Tibial nerve (tissue), 4 donors: ENCODE measurements at regions not wholly inside any gene's neighbourhood (a gene's known extent, or its start where the extent isn't known, plus 50 kb on each side); places are given as distances from the start of the nearest gene placed in this dataset.

Source experiments
- CTCF ChIP-seq, 5 experiments: fragments of 200-600 bp in 3 of 5; fragments of 450-650 bp in 2 of 5; sonication (generic) in 3 of 5; IDR thresholded peaks; one replicate each; pipeline ENCODE4 v1.5.1; 2016 to 2019; ENCODE audit warnings: antibody characterized with exemption in 5 of 5, mild to moderate bottlenecking in 3 of 5, moderate library complexity in 2 of 5
- EP300 ChIP-seq, 2 donors: sonication (generic); formaldehyde crosslinking; IDR thresholded peaks; one replicate each; pipeline ENCODE4 v1.6.1; 2017; ENCODE audit warnings: antibody characterized with exemption in 2 of 2, mild to moderate bottlenecking in 1 of 2
- POLR2A ChIP-seq, 2 donors: fragments of 450-650 bp; IDR thresholded peaks; one replicate each; pipeline ENCODE4 v1.6.1; 2017; ENCODE audit warnings: antibody characterized with exemption in 2 of 2, mild to moderate bottlenecking in 2 of 2, moderate library complexity in 2 of 2

- no peak for TF ChIP-seq POLR2A (IDR thresholded peaks at IDR 0.05)
- no peak for TF ChIP-seq CTCF (IDR thresholded peaks at IDR 0.05)
- no peak for TF ChIP-seq EP300 (IDR thresholded peaks at IDR 0.05)
These were observed 51.4 kb upstream of the ACYP2 start for GRCh38 chr2:54063967-54064535.
